SK-N-SH treated with all-trans-retinoic acid at 6 μM for 48 hours (cell line): ENCODE measurements at regions not wholly inside any gene's neighbourhood (a gene's known extent, or its start where the extent isn't known, plus 50 kb on each side); places are given as distances from the start of the nearest gene placed in this dataset.

ENCODE experiments used
- RARB ChIP-seq: fragments of 250-450 bp; sonication (Bioruptor Pico); IDR thresholded peaks from 2 replicates; pipeline ENCODE4 v1.8.0; 2021; ENCODE audit warnings: mild to moderate bottlenecking, moderate library complexity
- TSHZ2 ChIP-seq: fragments of 250-450 bp; sonication (Bioruptor Pico); IDR thresholded peaks from 2 replicates; pipeline ENCODE4 v1.5.0; 2020; ENCODE audit warnings: mild to moderate bottlenecking, moderate library complexity
- ZFP30 ChIP-seq: fragments of 450-650 bp; formaldehyde crosslinking; IDR thresholded peaks from 2 replicates; pipeline ENCODE4 v1.5.0; 2022; ENCODE audit warnings: mild to moderate bottlenecking, moderate library complexity
- ZNF565 ChIP-seq: fragments of 450-650 bp; formaldehyde crosslinking; conservative IDR thresholded peaks from 2 replicates; pipeline ENCODE4 v1.5.0; 2020; ENCODE audit warnings: low read depth, mild to moderate bottlenecking, moderate library complexity
- ZNF8 ChIP-seq: fragments of 450-650 bp; formaldehyde crosslinking; IDR thresholded peaks from 2 replicates; pipeline ENCODE4 v1.5.0; 2020; ENCODE audit warnings: mild to moderate bottlenecking, moderate library complexity
- TF ChIP-seq, protein P1 (sequence below): fragments of 250-450 bp; sonication (Bioruptor Pico); IDR thresholded peaks from 2 replicates; pipeline ENCODE4 v1.5.1; 2020; ENCODE audit warnings: low read depth, mild to moderate bottlenecking, moderate library complexity

- TF ChIP-seq, protein P1, sequence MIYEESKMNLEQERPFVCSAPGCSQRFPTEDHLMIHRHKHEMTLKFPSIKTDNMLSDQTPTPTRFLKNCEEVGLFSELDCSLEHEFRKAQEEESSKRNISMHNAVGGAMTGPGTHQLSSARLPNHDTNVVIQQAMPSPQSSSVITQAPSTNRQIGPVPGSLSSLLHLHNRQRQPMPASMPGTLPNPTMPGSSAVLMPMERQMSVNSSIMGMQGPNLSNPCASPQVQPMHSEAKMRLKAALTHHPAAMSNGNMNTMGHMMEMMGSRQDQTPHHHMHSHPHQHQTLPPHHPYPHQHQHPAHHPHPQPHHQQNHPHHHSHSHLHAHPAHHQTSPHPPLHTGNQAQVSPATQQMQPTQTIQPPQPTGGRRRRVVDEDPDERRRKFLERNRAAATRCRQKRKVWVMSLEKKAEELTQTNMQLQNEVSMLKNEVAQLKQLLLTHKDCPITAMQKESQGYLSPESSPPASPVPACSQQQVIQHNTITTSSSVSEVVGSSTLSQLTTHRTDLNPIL (CRISPR knock-in tag) = no peak
- no peak for TF ChIP-seq ZNF565 (CRISPR knock-in tag)
- TF ChIP-seq ZNF8 (CRISPR knock-in tag) = no peak
- TF ChIP-seq TSHZ2 = no peak
- no peak for TF ChIP-seq RARB (CRISPR knock-in tag)
- no peak for TF ChIP-seq ZFP30 (CRISPR knock-in tag)
Observed at GRCh38 chr5:121797681-121798518, 53.8 kb upstream of the FTMT start (continued).
